GM12864 (cell line): ENCODE measurements at regions not wholly inside any gene's neighbourhood (a gene's known extent, or its start where the extent isn't known, plus 50 kb on each side); places are given as distances from the start of the nearest gene placed in this dataset.

Experiments used
- DNase-seq: peaks from one replicate; pipeline ENCODE4 v3.0.0-alpha.2; 2011; ENCODE audit warnings: low read depth
- H3K4me3 ChIP-seq: 2 replicates; pipeline ENCODE4 v1.5.1; 2011; ENCODE audit warnings: mild to moderate bottlenecking, low read depth, low read length, control low read depth
- CTCF ChIP-seq: IDR thresholded peaks from 2 replicates; pipeline ENCODE4 v1.5.1; 2011; ENCODE audit warnings: low read depth, mild to moderate bottlenecking, moderate library complexity, low read length, control low read depth, inconsistent platforms; ENCODE audit errors: missing control alignments

GRCh38 chr7:130872341-130872740 lies 138.3 kb upstream of the KLF14 start:
- no peak for TF ChIP-seq CTCF
- H3K4me3 ChIP-seq = no peak overlapping the region
- no peak for DNase-seq

GRCh38 chr7:130872756-130873448 lies 138.9 kb upstream of the KLF14 start:
- no peak for TF ChIP-seq CTCF
- no peak for DNase-seq
- H3K4me3 ChIP-seq = no peak overlapping the region

GRCh38 chr7:130874071-130874915 lies 140.3 kb upstream of the KLF14 start:
- DNase-seq = no peak
- H3K4me3 ChIP-seq = no peak overlapping the region
- no peak for TF ChIP-seq CTCF

- peak; percentile 91 for TF ChIP-seq CTCF
- no peak for DNase-seq
- H3K4me3 ChIP-seq = no peak overlapping the region
These were observed 141.3 kb upstream of the KLF14 start for GRCh38 chr7:130875265-130875741.

- DNase-seq = no peak
- H3K4me3 ChIP-seq = no peak overlapping the region
- TF ChIP-seq CTCF = no peak
These were observed 141.9 kb upstream of the KLF14 start for GRCh38 chr7:130875901-130876300.

- no peak overlapping the region for H3K4me3 ChIP-seq
- TF ChIP-seq CTCF = no peak
- DNase-seq = no peak
These were observed 143.4 kb upstream of the KLF14 start for GRCh38 chr7:130877236-130877990.
